HL-60 (cell line): ENCODE measurements at regions not wholly inside any gene's neighbourhood (a gene's known extent, or its start where the extent isn't known, plus 50 kb on each side); places are given as distances from the start of the nearest gene placed in this dataset.

Experiments used
- CTCF ChIP-seq: IDR thresholded peaks from one replicate; pipeline ENCODE4 v1.5.1; 2011; ENCODE audit warnings: low read length, control low read depth, inconsistent platforms; ENCODE audit not compliant: insufficient read depth
- POLR2AphosphoS5 ChIP-seq: IDR thresholded peaks from 2 replicates; pipeline ENCODE4 v1.6.1; 2012; ENCODE audit warnings: low read depth
- TF ChIP-seq, protein P1 (sequence below): IDR thresholded peaks from 2 replicates; pipeline ENCODE4 v1.6.1; 2012; ENCODE audit warnings: low read depth; ENCODE audit not compliant: insufficient replicate concordance

DNA sequence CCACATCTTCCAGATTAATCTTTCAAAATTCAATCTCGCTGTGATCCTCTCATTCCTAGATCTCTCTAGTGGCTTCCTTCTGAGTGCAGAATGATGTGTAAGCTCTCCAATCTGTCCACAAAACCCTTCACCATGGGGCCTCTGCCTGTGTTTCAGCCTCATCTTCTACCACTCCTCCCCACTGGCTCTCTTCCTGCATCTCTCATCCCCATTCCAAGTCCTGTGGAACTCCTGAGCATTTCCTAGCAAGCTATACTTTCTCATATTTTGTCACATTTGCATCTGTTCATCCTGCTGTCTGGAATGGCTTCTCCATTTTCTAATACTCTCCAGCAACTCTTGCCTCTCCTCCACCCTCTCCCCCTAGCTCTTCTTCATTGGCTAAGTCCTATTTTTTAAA is 242.0 kb upstream of the DAAM1 start:
- TF ChIP-seq, protein P1, sequence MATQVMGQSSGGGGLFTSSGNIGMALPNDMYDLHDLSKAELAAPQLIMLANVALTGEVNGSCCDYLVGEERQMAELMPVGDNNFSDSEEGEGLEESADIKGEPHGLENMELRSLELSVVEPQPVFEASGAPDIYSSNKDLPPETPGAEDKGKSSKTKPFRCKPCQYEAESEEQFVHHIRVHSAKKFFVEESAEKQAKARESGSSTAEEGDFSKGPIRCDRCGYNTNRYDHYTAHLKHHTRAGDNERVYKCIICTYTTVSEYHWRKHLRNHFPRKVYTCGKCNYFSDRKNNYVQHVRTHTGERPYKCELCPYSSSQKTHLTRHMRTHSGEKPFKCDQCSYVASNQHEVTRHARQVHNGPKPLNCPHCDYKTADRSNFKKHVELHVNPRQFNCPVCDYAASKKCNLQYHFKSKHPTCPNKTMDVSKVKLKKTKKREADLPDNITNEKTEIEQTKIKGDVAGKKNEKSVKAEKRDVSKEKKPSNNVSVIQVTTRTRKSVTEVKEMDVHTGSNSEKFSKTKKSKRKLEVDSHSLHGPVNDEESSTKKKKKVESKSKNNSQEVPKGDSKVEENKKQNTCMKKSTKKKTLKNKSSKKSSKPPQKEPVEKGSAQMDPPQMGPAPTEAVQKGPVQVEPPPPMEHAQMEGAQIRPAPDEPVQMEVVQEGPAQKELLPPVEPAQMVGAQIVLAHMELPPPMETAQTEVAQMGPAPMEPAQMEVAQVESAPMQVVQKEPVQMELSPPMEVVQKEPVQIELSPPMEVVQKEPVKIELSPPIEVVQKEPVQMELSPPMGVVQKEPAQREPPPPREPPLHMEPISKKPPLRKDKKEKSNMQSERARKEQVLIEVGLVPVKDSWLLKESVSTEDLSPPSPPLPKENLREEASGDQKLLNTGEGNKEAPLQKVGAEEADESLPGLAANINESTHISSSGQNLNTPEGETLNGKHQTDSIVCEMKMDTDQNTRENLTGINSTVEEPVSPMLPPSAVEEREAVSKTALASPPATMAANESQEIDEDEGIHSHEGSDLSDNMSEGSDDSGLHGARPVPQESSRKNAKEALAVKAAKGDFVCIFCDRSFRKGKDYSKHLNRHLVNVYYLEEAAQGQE = no peak
- TF ChIP-seq CTCF = no peak
- no peak for TF ChIP-seq POLR2AphosphoS5
